PC-9 (cell line): ENCODE measurements at regions not wholly inside any gene's neighbourhood (a gene's known extent, or its start where the extent isn't known, plus 50 kb on each side); places are given as distances from the start of the nearest gene placed in this dataset.

Source experiments
- BruUV-seq: library from RNA; stranded (reverse); fragments of 400-500 nt; replicated peaks from 2 replicates; lab custom pipeline; 2021; lab: Mats Ljungman, UMichigan
- CTCF ChIA-PET: fragments of 300-600 bp; sonication (Branson Sonifier 250); formaldehyde crosslinking; loops from one replicate; lab custom pipeline; 2022; ENCODE audit warnings: antibody characterized with exemption; lab: Charles Lee
- POLR2A ChIA-PET: fragments of 300-600 bp; sonication (Branson Sonifier 250); formaldehyde crosslinking; loops from one replicate; lab custom pipeline; 2022; ENCODE audit warnings: antibody characterized with exemption; ENCODE audit not compliant: unreplicated experiment; lab: Charles Lee
- DNase-seq, 2 experiments: peaks; one replicate each; pipeline versions ENCODE4 v3.0.0 to v3.0.0-alpha.2; 2015 to 2022; ENCODE audit warnings: mixed read lengths in 1 of 2
- H2AFZ ChIP-seq: fragments of 200-600 bp; sonication (generic); 2 replicates; pipeline ENCODE4 v1.8.1; 2017; ENCODE audit warnings: antibody characterized with exemption
- H3F3A ChIP-seq: fragments of 200-600 bp; sonication (generic); 2 replicates; pipeline ENCODE4 v1.8.1; 2017; ENCODE audit warnings: antibody characterized with exemption, mild to moderate bottlenecking, low read depth; ENCODE audit not compliant: insufficient read depth
- H3K27ac ChIP-seq: fragments of 200-600 bp; sonication (generic); 2 replicates; pipeline ENCODE4 v1.6.1; 2016; ENCODE audit warnings: mixed run types
- H3K27me3 ChIP-seq: fragments of 200-600 bp; sonication (generic); 2 replicates; pipeline ENCODE4 v1.6.1; 2016; ENCODE audit warnings: low read depth, mixed run types; ENCODE audit not compliant: insufficient read depth
- H3K36me3 ChIP-seq: fragments of 200-600 bp; sonication (generic); 2 replicates; pipeline ENCODE4 v1.6.1; 2016; ENCODE audit warnings: low read depth, mixed run types
- H3K4me1 ChIP-seq: fragments of 200-600 bp; sonication (generic); replicated peaks from 2 replicates; pipeline ENCODE4 v1.6.1; 2016; ENCODE audit warnings: mixed run types; ENCODE audit not compliant: insufficient read depth
- H3K4me2 ChIP-seq: fragments of 200-600 bp; sonication (generic); 2 replicates; pipeline ENCODE4 v1.6.1; 2017; ENCODE audit warnings: mixed run types
- H3K4me3 ChIP-seq: fragments of 200-600 bp; sonication (generic); 2 replicates; pipeline ENCODE4 v1.6.1; 2016; ENCODE audit warnings: mixed run types
- H3K79me2 ChIP-seq: fragments of 200-600 bp; sonication (generic); 2 replicates; pipeline ENCODE4 v1.6.1; 2017; ENCODE audit warnings: low read depth, mixed run types
- H3K9me2 ChIP-seq: fragments of 200-600 bp; sonication (generic); 2 replicates; pipeline ENCODE4 v1.8.1; 2017; ENCODE audit warnings: mild to moderate bottlenecking; ENCODE audit not compliant: insufficient read depth
- H3K9me3 ChIP-seq: fragments of 200-600 bp; sonication (generic); 2 replicates; pipeline ENCODE4 v1.8.1; 2016; ENCODE audit warnings: low read depth; ENCODE audit not compliant: insufficient read depth
- H4K20me1 ChIP-seq: fragments of 200-600 bp; sonication (generic); 2 replicates; pipeline ENCODE4 v1.8.1; 2017; ENCODE audit not compliant: insufficient read depth
- CTCF ChIP-seq: fragments of 200-600 bp; sonication (generic); conservative IDR thresholded peaks from 2 replicates; pipeline ENCODE4 v1.6.1; 2017; ENCODE audit warnings: mixed run types, antibody characterized with exemption, mild to moderate bottlenecking, moderate library complexity
- EZH2 ChIP-seq: fragments of 200-600 bp; sonication (generic); IDR thresholded peaks from 2 replicates; pipeline ENCODE4 v1.8.0; 2017; ENCODE audit warnings: antibody characterized with exemption, low read depth
- intact Hi-C: fragments of 100-400 bp; cut with micrococcal nuclease; formaldehyde crosslinking; loops from one replicate; pipeline ENCODE4 v1.10.0; 2022; ENCODE audit not compliant: unreplicated experiment

- H3K79me2 ChIP-seq: no peaks in the 10 kb centered on the region
- no peaks in the 10 kb centered on the region for H3F3A ChIP-seq
- no peaks in the 10 kb centered on the region for H4K20me1 ChIP-seq
- H3K9me2 ChIP-seq: no peaks in the 10 kb centered on the region
- no peaks in the 10 kb centered on the region for H3K27me3 ChIP-seq
- ChIA-PET POLR2A (interaction anchor here (1.0 kb wide), 1 partner anchor 514 kb away, joined by 5 read pairs; no protein-coding TSS in a partner anchor), CTCF (no interaction called here)
- no peaks in the 10 kb centered on the region for H3K36me3 ChIP-seq
- peaks cover 13% of the 10 kb centered on the region; the same call in 1 of the 2 replicates for H3K9me3 ChIP-seq
- no peak for TF ChIP-seq EZH2
- no peak for TF ChIP-seq CTCF
- H2AFZ ChIP-seq: no peak overlapping the region
- no peaks in the 10 kb centered on the region for H3K4me1 ChIP-seq
- DNase-seq: no peak
- H3K27ac ChIP-seq: no peak overlapping the region
- no peak overlapping the region for H3K4me2 ChIP-seq
- intact Hi-C loops: no loop called here
- BruUV-seq: no TSS peak
- H3K4me3 ChIP-seq: no peak overlapping the region
These were observed 202.3 kb upstream of the AGR3 start for GRCh38 chr7:17084166-17084475.

GRCh38 chr7:17085186-17085585 is 203.4 kb upstream of the AGR3 start:
- no peaks in the 10 kb centered on the region for H3K9me2 ChIP-seq
- H3K9me3 ChIP-seq: peaks cover 13% of the 10 kb centered on the region; the same call in 1 of the 2 replicates
- intact Hi-C loops: no loop called here
- H3K79me2 ChIP-seq: no peaks in the 10 kb centered on the region
- H3F3A ChIP-seq: no peaks in the 10 kb centered on the region
- no peaks in the 10 kb centered on the region for H3K4me1 ChIP-seq
- DNase-seq: no peak
- no peaks in the 10 kb centered on the region for H3K27me3 ChIP-seq
- no peak overlapping the region for H2AFZ ChIP-seq
- H3K36me3 ChIP-seq: no peaks in the 10 kb centered on the region
- TF ChIP-seq EZH2 (no peak), CTCF (no peak)
- POLR2A ChIA-PET: interaction anchor here (0.6 kb wide), 1 partner anchor 214 kb away, joined by 6 read pairs; no protein-coding TSS in a partner anchor
- no TSS peak for BruUV-seq
- no peaks in the 10 kb centered on the region for H4K20me1 ChIP-seq
- H3K4me3 ChIP-seq: no peak overlapping the region
- CTCF ChIA-PET: no interaction called here
- no peak overlapping the region for H3K4me2 ChIP-seq
- H3K27ac ChIP-seq: no peak overlapping the region

- BruUV-seq: no TSS peak
- H3K9me2 ChIP-seq: no peaks in the 10 kb centered on the region
- H3K9me3 ChIP-seq: peaks cover 13% of the 10 kb centered on the region; the same call in 1 of the 2 replicates
- no peak for DNase-seq
- TF ChIP-seq CTCF (no peak), EZH2 (no peak)
- H3K27me3 ChIP-seq: no peaks in the 10 kb centered on the region
- H3K4me2 ChIP-seq: no peak overlapping the region
- no peaks in the 10 kb centered on the region for H3K36me3 ChIP-seq
- no peak overlapping the region for H3K27ac ChIP-seq
- H3K79me2 ChIP-seq: no peaks in the 10 kb centered on the region
- no peak overlapping the region for H3K4me3 ChIP-seq
- intact Hi-C loops: no loop called here
- ChIA-PET POLR2A (no interaction called here), CTCF (no interaction called here)
- H3K4me1 ChIP-seq: no peaks in the 10 kb centered on the region
- no peaks in the 10 kb centered on the region for H3F3A ChIP-seq
- no peak overlapping the region for H2AFZ ChIP-seq
- H4K20me1 ChIP-seq: no peaks in the 10 kb centered on the region
These were observed 204.6 kb upstream of the AGR3 start for GRCh38 chr7:17086403-17086802.
